GM21515 (cell line): ENCODE measurements at regions not wholly inside any gene's neighbourhood (a gene's known extent, or its start where the extent isn't known, plus 50 kb on each side); places are given as distances from the start of the nearest gene placed in this dataset.

Experiments
- ATAC-seq: cut with Tn5 transposase; IDR thresholded peaks from one replicate; pipeline ENCODE4 v1.9.1; 2021; ENCODE audit not compliant: unreplicated experiment

DNA sequence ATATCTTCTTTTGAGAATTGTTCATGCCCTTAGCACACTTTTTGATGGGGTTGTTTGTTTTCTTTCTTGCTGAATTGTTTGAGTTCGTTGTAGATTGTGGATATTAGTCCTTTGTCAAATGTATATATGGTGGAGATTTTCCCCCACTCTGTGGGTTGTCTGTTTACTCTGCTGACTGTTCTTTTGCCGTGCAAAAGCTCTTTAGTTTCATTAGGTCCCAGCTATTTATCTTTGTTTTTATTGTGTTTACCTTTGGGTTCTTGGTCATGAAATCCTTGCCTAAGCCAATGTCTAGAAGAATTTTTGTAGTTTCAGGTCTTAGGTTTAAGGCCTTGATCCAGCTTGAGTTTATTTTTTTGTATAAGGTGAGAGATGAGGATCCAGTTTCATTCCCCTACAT is 1372.6 kb upstream of the TENM3 start:
- no peak for ATAC-seq

DNA sequence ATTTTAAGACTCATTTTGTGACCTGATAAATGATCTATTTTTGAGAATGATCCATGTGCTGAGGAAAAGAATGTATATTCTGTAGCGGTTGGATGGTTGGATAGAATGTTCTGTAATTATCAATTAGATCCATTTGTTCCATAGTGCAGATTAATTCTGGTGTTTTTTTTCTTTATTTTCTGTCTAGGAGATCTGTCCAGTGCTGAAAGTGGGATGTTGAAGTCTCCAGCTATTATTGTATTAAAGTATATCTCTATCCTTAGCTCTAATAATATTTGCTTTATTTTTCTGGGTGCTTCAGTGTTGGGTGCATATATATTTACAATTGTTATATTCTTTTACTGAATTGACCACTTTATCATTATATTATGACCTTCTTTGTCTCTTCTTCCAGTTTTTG is 1344.9 kb upstream of the TENM3 start:
- ATAC-seq = no peak

DNA sequence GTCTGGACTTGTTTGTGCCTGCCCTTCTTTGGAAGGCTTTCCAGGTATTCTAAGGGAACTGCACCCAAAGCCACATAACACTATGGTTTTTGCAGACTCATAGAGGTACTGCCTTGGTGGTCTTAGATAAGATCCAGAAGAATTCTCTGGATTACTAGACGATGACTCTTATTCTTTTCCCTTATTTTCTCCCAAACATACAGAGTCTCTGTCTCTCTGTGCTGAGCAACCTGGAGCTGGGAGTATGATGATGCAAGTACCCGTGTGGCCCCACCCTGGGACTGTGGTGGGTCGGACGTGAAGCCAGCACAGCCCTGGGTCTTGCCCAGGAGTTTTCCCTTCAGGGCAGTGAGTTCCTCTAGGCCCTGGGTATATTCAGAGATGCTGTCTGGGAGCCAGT is 1342.4 kb upstream of the TENM3 start:
- no peak for ATAC-seq

DNA sequence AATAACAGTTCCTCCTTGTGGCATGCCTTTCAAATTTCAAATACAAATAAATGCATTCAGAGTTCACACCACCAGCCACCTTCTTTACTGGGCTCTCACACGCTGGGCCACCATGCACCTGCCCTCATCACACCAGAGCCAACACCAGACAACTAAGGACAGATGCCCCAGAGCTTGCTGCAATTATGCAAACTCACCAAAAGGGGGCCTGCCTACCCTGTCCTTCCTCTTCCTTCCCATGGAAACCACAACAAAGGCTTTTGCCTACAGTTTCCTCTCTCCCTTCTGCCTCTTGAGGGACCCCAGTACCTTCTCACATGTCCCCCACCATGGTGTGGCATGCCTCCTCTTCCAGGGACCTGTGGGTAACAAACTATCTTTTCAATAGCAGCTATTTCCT is 1333.9 kb upstream of the TENM3 start:
- no peak for ATAC-seq

DNA sequence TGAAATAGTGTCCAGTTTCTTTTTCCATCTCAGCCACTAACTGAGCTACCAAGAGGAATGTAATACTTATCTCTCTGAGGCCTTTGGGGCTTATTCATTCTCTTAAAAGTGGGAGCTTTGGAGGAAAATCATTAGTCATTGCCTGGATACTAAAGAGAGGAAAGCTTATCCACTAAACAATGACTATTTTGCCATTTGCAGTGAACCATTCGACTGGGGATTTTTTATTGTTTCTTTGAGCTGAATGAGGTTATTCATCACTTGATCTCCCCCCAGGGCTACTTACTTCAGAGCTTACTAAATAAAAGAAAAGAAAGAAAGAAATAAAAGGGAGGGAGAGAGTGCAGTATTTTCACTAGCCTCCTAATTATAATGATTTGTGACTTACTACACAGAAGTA is 1329.5 kb upstream of the TENM3 start:
- ATAC-seq = no peak

DNA sequence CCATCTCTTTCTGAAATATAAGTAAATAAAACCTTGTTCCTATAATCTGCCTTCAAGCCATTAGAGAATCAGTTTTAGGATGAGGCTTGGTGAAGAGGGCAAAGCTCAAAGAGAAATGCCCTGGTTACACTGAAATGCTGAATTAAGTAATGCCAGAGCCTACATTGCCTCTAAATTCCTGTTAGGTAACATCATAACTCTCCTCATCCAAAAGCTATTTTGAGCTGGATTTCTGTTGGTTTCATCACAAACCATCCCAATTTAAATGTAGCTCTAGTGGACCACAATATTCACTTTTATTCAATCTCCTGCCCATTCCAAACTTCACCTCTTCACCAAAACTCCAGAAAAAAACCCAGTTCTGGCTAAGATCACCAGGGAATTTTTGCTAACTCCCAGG is 1319.7 kb upstream of the TENM3 start:
- no peak for ATAC-seq

DNA sequence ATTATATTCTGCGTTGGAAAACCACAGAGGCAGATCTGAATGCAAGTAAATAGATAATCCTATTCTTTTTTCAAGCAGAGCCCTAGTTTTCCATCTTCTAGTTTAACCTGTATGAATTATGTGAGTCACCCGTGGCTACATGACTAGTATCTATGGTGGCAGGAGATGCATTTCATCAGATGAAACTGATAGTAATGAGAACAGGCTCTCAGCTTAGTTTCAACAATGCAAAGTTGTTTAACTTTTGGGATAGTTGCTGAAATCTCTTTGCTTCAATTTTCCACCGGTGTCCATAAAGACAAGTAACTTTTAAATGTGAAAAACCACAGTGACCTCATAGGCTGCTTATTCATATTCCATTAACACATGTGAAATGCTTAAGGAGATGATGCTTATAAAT is 1317.4 kb upstream of the TENM3 start:
- ATAC-seq = no peak

DNA sequence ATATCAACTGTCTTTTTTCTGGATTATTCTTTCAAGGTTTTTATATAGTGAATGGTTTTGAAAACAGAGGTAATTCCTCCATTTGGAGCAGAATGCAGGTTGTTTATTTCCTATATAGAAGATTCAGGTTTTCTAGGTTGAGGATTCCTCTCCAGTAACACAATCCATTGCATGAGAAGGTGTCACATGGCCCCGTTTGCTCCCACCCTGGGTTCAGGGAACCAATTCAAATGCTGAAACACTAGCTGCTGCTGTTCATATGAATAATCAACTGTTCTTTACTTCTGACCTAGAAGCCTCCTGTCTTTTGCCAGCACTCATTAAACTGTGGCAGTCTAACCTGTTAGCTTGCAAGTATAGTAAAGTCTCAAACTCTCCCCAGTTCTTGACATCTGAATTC is 1316.9 kb upstream of the TENM3 start:
- ATAC-seq = no peak

DNA sequence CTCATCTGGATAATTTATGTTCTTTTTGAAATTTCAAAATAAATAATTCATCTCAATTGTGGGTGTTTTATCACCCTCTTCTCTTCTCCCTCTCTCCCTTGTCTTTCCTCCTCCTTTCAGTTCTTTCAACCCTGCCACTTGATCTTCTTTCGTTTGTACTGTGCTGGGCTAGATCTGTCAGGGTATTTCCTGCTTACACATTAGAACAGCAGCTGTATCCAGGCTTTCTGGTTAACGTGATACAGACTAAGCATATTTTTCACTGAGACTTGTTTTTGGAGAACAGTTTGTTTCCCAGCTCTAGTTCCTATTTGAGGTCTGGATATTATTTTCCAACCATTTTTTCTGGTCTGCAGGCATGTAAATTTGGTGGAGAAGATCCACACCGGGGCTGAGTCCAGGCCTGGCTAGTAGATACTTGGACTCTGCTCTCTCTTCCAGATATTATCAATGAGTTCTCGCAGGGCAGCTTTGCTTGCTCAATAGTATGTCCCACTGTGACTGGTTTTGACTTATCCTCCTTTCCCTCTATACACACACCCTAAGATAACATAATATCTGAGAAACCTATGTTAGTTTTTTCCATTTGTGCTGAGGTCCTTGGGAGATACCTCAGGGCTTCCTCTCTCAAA is 1310.7 kb upstream of the TENM3 start:
- ATAC-seq = no peak

DNA sequence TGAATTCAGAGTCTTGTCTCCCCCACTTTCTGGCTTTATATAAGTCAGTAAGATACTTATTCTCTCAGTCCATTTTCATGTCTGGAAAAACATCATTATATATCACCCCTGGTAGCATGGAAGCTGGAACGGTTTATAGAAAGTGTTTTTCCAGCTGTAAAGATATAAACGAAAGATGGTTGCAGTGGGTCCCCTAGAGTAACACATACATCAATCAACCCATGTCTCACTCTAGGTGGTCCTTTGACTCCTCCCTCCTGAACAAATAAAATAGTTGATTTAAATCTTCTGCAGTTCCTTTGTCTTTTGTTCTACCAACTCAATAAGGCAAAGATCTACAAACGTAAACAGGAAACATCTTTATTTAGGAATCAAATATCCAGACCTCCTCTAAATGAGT is 1306.1 kb upstream of the TENM3 start:
- ATAC-seq = no peak

DNA sequence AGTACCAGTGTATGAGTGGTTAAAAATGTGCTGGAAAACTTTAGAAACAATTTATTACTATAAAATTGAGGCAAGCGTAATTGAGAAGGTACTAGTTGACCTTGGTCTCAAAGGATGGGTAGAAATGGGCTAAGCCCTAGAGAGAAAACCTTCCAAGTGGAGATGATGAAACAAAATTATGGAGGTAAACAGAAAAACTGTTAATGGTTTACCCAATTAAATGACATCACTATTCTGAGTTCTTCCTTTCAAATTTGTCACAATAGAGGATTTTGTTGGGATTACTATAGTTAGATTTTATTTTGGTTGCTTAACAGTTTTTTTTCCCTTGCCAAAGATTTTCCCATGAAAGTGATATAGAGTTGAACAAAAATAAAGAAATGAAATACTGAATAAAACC is 1302.5 kb upstream of the TENM3 start:
- no peak for ATAC-seq

DNA sequence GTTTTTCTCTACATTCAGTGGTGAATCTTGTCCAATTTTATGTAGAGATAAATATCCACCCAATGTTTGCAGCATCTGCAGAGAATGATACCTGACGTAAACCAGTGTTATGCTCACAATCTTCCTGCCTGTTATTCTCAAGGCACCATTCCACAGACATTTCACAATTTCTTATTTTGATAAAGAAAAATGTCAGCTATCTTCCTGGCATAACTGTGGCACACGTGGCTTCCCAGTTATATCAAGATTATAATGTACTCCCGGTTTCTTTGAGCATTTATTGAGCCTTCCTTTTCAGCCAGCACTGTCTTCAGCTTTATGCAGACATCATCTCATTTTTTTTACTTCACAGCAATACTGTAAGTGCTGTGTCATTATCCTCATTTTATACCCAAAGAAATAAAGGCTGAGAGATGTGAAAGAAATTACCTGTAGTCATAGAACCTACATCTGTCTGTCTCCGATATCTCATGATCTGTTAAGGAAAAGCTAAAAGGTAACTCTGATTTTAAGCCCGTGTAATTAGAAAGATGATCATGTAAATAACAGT is 1300.8 kb upstream of the TENM3 start:
- no peak for ATAC-seq

DNA sequence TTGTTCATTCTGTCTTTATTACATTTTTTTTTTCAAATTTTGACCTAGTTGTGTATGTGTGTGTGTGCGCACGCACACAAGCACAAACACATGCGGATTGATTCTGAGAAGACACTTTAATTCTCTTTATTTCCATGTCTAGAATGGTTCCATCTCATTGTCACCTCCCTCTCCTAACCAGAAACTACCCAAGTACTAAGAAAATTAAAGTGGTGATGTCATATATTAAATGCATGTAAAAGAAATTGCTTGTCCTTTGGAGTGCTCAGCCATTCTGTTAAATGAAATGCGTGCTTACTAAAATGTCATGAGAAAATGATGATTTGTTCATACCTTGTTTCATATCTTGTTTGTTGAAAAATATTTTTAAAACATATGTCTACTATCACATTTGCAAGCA is 1297.0 kb upstream of the TENM3 start:
- no peak for ATAC-seq

DNA sequence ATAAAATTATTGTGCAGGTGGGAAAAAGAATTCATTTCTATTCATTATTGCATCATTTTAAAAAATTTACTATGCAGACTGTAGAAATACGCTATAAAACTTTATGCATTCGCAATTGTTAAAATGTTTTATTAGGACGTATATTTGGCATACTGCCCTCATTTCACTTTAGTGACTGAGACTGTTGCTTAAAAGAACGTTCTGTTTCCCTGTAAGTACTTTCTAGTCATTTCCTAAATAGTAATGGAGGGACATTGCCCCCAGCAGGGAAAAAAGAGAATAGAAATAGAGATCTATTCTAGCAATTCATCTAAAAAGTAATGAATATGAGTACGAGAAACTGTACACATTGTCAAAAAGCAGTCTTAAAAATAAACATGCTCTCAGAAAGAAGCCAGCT is 1295.8 kb upstream of the TENM3 start:
- no peak for ATAC-seq

DNA sequence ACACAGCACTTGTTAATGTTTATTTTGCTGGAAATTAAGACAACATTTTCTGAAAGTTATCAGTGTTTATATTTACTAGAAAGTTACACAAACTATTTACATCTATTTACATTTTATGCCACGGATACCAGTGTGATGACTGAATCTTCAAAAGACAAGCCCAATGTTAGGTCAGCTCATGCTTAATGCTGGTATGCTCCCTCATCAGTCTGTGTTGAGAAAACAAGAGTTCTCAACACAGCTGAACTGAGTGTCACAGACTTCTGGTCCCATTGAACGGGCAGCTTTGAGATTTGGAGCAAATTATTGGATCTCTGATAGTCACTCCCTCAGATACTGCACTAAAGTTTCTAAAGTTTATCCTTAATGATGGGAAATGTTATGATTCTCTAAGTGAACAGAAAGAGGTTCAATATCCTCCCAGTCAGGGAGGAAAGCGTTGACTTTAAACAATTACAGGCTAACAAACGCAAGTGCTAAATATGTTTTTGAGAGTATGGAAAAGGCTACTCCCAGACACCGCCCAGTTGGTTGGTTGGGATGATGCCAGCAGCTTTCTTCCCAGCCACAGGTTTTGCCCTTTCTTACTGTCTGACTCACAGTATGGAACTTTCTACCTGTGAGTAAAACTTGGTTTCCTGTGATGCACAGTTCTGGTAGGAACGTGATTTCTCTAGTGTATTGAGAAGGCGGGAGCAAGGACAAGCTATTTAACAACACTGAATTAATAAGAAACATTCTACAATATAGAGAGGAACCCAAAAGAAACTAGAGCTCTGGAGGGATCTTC is 1293.6 kb upstream of the TENM3 start:
- no peak for ATAC-seq

DNA sequence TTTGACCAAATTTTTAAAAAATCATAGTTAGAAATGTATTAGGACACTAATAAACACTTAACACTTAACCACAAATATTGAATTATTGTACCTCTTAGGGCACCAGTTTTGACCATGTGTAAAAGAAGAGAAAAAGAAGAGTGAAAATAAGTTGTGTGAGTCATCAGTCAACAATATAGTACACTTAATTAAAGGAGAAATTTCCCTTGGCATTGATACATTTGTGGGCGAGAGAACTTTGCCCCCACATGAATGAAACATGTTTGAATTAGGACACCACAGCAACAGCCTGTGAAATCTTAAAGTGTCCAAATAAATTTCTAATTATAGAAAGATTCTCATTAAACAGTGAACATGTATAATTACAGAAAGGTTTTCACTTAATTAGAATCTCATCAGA is 1292.8 kb upstream of the TENM3 start:
- no peak for ATAC-seq

DNA sequence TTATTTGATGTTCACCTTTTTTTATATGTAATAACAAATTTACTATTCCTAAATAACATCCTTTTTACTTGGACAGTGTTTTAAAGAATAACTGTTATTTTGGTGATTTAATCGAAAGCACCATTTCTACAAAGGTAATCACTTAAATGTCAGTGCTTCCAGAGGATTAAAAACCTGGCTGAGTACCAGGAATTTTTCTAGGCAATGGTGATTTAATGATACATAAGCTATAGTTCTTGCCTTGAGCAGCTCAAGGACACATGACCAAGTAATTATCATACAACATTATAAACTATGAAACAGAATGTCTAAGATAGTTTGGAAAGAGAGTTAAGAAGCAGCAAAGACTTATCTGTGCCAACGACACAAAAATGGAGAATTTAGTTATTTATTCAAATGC is 1291.9 kb upstream of the TENM3 start:
- no peak for ATAC-seq

DNA sequence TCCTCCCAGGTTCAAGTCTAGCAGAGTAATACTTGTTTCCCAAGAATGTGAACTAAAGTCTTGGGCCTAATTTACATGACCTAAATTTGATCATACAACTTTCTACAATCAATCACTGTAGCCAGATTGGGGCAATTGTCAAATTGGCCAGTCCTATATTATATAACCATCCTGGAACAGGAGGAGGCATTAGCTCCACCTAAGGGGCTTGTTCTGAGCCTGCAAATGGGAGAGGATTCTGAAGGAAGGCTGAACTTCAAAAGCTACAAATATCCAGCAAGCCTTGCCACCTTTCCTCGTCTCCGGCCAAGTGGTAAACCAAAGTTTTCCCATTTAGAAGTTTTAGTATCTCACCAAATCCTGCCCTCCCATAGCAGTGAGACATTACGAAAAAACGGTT is 1289.6 kb upstream of the TENM3 start:
- ATAC-seq = no peak

DNA sequence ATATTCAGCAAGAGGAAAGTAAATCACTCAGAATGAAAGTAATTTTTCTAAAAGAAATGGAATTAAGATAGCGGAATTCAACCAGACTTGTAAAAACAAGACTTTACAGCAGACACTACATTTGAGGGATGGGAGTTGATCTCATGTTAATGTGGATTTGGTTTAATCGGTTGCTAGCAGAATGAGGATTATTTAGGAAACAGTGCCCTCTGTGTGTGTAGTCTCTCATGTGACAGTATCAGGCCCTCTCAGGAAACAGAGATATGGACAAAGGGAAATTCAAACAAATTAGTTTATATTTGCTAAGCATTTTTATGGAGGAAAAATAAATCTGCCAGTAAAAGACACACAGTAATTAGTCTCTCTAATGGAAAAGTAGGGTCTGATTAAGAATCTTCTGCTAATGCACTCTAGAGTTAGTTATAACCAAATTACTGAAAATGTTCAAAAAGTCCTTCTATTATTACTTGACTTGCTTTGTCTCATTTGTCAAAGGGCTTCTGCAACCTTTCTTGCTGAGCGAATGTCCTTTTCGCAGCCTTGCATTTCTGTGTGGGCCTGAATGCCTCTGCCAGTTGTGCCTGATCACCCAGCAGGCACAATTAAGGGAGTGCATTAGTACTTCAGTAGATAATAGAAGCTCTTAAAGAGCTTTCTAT is 1282.3 kb upstream of the TENM3 start:
- ATAC-seq = no peak

DNA sequence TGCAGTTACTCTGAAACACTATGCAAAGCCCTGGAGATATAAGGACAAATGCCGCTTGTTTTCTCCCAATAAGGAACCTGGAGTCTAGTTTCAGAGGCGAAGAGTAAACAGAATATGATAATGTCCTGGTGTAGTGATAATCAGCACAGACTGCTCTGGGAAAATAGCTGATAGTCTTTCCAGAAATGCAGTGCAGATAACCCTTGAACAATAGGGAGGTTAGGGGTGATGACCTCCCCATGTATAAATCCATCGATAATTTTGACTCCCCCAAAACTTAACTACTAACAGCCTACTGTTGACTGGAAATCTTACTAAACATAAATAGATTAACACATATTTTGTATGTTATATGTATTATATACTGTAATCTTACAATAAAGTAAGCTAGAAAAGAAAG is 1280.9 kb upstream of the TENM3 start:
- ATAC-seq = no peak

DNA sequence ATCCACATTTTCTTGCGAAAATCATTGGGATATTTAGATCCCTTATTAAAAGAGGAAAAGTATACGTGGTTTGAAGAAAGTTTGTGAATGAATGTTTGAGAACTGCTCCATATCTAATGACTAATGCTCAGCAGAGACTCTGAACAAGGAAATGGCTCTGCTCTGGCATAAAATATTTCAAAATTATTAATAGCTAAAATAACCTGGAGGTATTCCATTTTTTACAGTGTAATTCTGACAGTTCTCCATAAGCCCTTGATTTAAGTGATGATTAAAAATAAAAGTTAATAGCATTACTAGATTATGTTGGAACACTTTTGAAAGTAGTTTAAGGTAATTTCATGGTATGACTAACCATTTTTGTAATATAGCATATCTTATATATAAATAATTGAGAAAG is 1276.9 kb upstream of the TENM3 start:
- ATAC-seq = no peak

DNA sequence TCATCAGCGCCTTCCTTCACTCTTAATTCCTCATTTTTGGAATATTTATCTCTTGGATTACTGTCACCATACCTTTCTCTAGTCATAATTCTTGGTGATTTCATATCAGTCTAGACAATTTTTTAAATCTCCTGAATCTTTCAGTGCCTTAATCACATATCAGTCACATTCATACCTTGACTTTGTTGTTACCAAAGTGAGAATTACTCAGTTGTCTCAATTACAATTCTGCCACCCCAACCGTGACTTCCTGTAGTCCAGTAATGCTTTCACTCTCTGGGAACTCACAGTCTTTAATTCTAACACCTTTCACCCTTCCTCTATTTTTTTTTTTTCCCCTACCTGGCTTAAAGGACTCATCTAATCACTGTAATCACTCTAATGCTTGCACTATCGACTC is 1275.3 kb upstream of the TENM3 start:
- no peak for ATAC-seq
